Uterus (tissue), 3 donors: ENCODE measurements at regions not wholly inside any gene's neighbourhood (a gene's known extent, or its start where the extent isn't known, plus 50 kb on each side); places are given as distances from the start of the nearest gene placed in this dataset.

Source experiments
- DNase-seq, 2 donors: peaks; one replicate each; pipeline ENCODE4 v3.0.0-alpha.2; 2019 to 2020
- H3K27ac ChIP-seq, 2 donors: fragments of 200-600 bp; sonication (generic); 1 replicate in 1 of 2; 2 replicates in 1 of 2; pipeline ENCODE4 v1.5.1; 2016 to 2018
- H3K27me3 ChIP-seq, 2 donors: fragments of 200-600 bp; sonication (generic); one replicate each; pipeline ENCODE4 v1.5.1; 2018 to 2019; ENCODE audit warnings: control low read depth in 1 of 2
- H3K36me3 ChIP-seq, 2 donors: fragments of 200-600 bp; sonication (generic); one replicate each; pipeline ENCODE4 v1.5.1; 2019; ENCODE audit warnings: control low read depth in 1 of 2
- H3K4me1 ChIP-seq, 2 donors: fragments of 200-600 bp; sonication (generic); one replicate each; pipeline ENCODE4 v1.5.1; 2018 to 2019; ENCODE audit warnings: control low read depth in 1 of 2
- H3K4me3 ChIP-seq, 2 donors: fragments of 200-600 bp; sonication (generic); 1 replicate in 1 of 2; 2 replicates in 1 of 2; pipeline ENCODE4 v1.5.1; 2018 to 2019; ENCODE audit warnings: mild to moderate bottlenecking in 1 of 2
- H3K9me3 ChIP-seq, 2 donors: fragments of 200-600 bp; sonication (generic); one replicate each; pipeline ENCODE4 v1.5.1; 2019; ENCODE audit warnings: control low read depth in 1 of 2
- CTCF ChIP-seq, 4 experiments: fragments of 200-600 bp in 2 of 4; fragments of 450-650 bp in 2 of 4; sonication (generic) in 2 of 4; IDR thresholded peaks; one replicate each; pipeline ENCODE4 v1.5.1; 2016 to 2019; ENCODE audit warnings: antibody characterized with exemption in 4 of 4, mild to moderate bottlenecking in 2 of 4, moderate library complexity in 1 of 4
- POLR2A ChIP-seq, 2 donors: fragments of 450-650 bp; IDR thresholded peaks; one replicate each; pipeline ENCODE4 v1.6.1; 2016; ENCODE audit warnings: antibody characterized with exemption in 2 of 2, mild to moderate bottlenecking in 1 of 2, moderate library complexity in 1 of 2
- intact Hi-C: fragments of 100-400 bp; cut with DNase I; formaldehyde crosslinking; loops from one replicate; pipeline ENCODE4 v1.15.1; 2023; ENCODE audit warnings: low total_unique reads
- donor health status: DM: yes; HTN: yes; CAD: no.

- Histone ChIP-seq H3K9me3 (no peaks in the 10 kb centered on the region), H3K4me1 (no peaks in the 10 kb centered on the region), H3K4me3 (no peak overlapping the region), H3K36me3 (no peaks in the 10 kb centered on the region), H3K27me3 (no peaks in the 10 kb centered on the region), H3K27ac (no peak overlapping the region)
- TF ChIP-seq POLR2A (IDR thresholded peaks at IDR 0.05) (no peak), CTCF (IDR thresholded peaks at IDR 0.05) (no peak)
- DNase-seq = no peak
- intact Hi-C loops = no loop called here
These were observed 526.1 kb downstream of the KLF12 start for GRCh38 chr13:73608157-73608516.

GRCh38 chr13:73607489-73608156 is 526.6 kb downstream of the KLF12 start:
- Histone ChIP-seq H3K4me3 (no peak overlapping the region), H3K4me1 (no peaks in the 10 kb centered on the region), H3K9me3 (no peaks in the 10 kb centered on the region), H3K27me3 (no peaks in the 10 kb centered on the region), H3K27ac (no peak overlapping the region), H3K36me3 (no peaks in the 10 kb centered on the region)
- no peak for DNase-seq
- intact Hi-C loops = no loop called here
- no peak for TF ChIP-seq CTCF (IDR thresholded peaks at IDR 0.05)
- no peak for TF ChIP-seq POLR2A (IDR thresholded peaks at IDR 0.05)

- intact Hi-C loops = no loop called here
- Histone ChIP-seq H3K27me3 (no peaks in the 10 kb centered on the region), H3K9me3 (no peaks in the 10 kb centered on the region), H3K36me3 (no peaks in the 10 kb centered on the region), H3K27ac (no peak overlapping the region), H3K4me3 (no peak overlapping the region), H3K4me1 (no peaks in the 10 kb centered on the region)
- no peak for DNase-seq
- TF ChIP-seq POLR2A (IDR thresholded peaks at IDR 0.05) (no peak), CTCF (IDR thresholded peaks at IDR 0.05) (no peak)
These were observed 530.6 kb downstream of the KLF12 start for GRCh38 chr13:73603646-73604045.

GRCh38 chr13:73602295-73602694 is 531.9 kb downstream of the KLF12 start:
- H3K9me3 ChIP-seq = no peaks in the 10 kb centered on the region
- no peaks in the 10 kb centered on the region for H3K4me1 ChIP-seq
- TF ChIP-seq POLR2A (IDR thresholded peaks at IDR 0.05) (no peak), CTCF (IDR thresholded peaks at IDR 0.05) (no peak)
- H3K27ac ChIP-seq = no peak overlapping the region
- H3K4me3 ChIP-seq = no peak overlapping the region
- H3K27me3 ChIP-seq = no peaks in the 10 kb centered on the region
- no peak for DNase-seq
- H3K36me3 ChIP-seq = no peaks in the 10 kb centered on the region
- intact Hi-C loops = no loop called here

- intact Hi-C loops = no loop called here
- Histone ChIP-seq H3K4me1 (no peaks in the 10 kb centered on the region), H3K27me3 (no peaks in the 10 kb centered on the region), H3K27ac (no peak overlapping the region), H3K9me3 (no peaks in the 10 kb centered on the region), H3K36me3 (no peaks in the 10 kb centered on the region), H3K4me3 (no peak overlapping the region)
- TF ChIP-seq CTCF (IDR thresholded peaks at IDR 0.05) (no peak), POLR2A (IDR thresholded peaks at IDR 0.05) (no peak)
- no peak for DNase-seq
These were observed 532.5 kb downstream of the KLF12 start for GRCh38 chr13:73601708-73602107.
